B cell (primary cell): ENCODE measurements at regions not wholly inside any gene's neighbourhood (a gene's known extent, or its start where the extent isn't known, plus 50 kb on each side); places are given as distances from the start of the nearest gene placed in this dataset.
"Not testable (repeated sequence)": the region's sequence is repeated elsewhere in the genome, so short reads cannot be mapped to it uniquely, and the experiment has no call there.

Experiments
- ATAC-seq: fragments of 200-7000 bp; cut with Tn5 transposase; one replicate; pipeline ENCODE4 v1.10.0; 2021; ENCODE audit warnings: low read depth, mild to moderate bottlenecking, moderate number of reproducible peaks, moderate library complexity
- CTCF ChIA-PET: fragments of 350-600 bp; sonication (Branson Sonifier 250); formaldehyde crosslinking; loops from one replicate; lab custom pipeline; 2021; ENCODE audit warnings: antibody characterized with exemption, inconsistent platforms; lab: Charles Lee
- POLR2A ChIA-PET: fragments of 350-600 bp; sonication (Branson Sonifier 250); formaldehyde crosslinking; loops from one replicate; lab custom pipeline; 2021; ENCODE audit warnings: antibody characterized with exemption; lab: Charles Lee
- DNase-seq: peaks from one replicate; pipeline ENCODE4 v3.0.0; 2013
- H2AFZ ChIP-seq: 2 replicates; pipeline ENCODE4 v1.6.1; 2012; ENCODE audit warnings: mild to moderate bottlenecking, low read depth, low read length; ENCODE audit not compliant: insufficient read depth, poor library complexity, severe bottlenecking
- H3K27ac ChIP-seq, 2 donors: 1 replicate in 1 of 2; 2 replicates in 1 of 2; pipeline ENCODE4 v1.5.1; 2012 to 2013; ENCODE audit warnings: low read length in 2 of 2, mild to moderate bottlenecking in 2 of 2, moderate library complexity in 1 of 2
- H3K27me3 ChIP-seq, 4 experiments: fragments of 200-600 bp in 1 of 4; sonication (generic) in 1 of 4; replicated peaks in 1 of 4; 1 replicate in 2 of 4; 2 replicates in 2 of 4; pipeline versions ENCODE4 v1.6.1 to v1.7.0; 2013 to 2016; ENCODE audit warnings: low read length in 3 of 4, mild to moderate bottlenecking in 2 of 4, mixed read lengths in 1 of 4, moderate library complexity in 1 of 4; ENCODE audit not compliant: insufficient read depth in 4 of 4, control insufficient read depth in 3 of 4; ENCODE audit errors: control extremely low read depth in 1 of 4
- H3K36me3 ChIP-seq, 2 experiments: replicated peaks in 1 of 2; 1 replicate in 1 of 2; 2 replicates in 1 of 2; pipeline versions ENCODE4 v1.6.1 to v1.7.1; 2013; ENCODE audit warnings: low read length in 1 of 2; ENCODE audit not compliant: insufficient read depth in 2 of 2, control insufficient read depth in 1 of 2; ENCODE audit errors: control extremely low read depth in 1 of 2, extremely low read depth in 1 of 2
- H3K4me1 ChIP-seq, 2 donors: fragments of 200-600 bp in 1 of 2; sonication (generic) in 1 of 2; 1 replicate in 1 of 2; 2 replicates in 1 of 2; pipeline versions ENCODE4 v1.5.1 to v1.6.1; 2013 to 2017; ENCODE audit warnings: low read length in 2 of 2; ENCODE audit not compliant: control insufficient read depth in 2 of 2, insufficient read depth in 2 of 2
- H3K4me2 ChIP-seq: replicated peaks from 2 replicates; pipeline ENCODE3; 2012; ENCODE audit warnings: mild to moderate bottlenecking, low read depth, low read length; ENCODE audit not compliant: poor library complexity, severe bottlenecking
- H3K4me3 ChIP-seq, 5 experiments: fragments of 200-600 bp in 1 of 5; sonication (generic) in 1 of 5; 1 replicate in 3 of 5; 2 replicates in 2 of 5; pipeline versions ENCODE4 v1.5.1 to v1.7.0; 2011 to 2016; ENCODE audit warnings: low read length in 4 of 5, mild to moderate bottlenecking in 4 of 5, low read depth in 2 of 5, control low read depth in 1 of 5, moderate library complexity in 1 of 5; ENCODE audit not compliant: insufficient read depth in 1 of 5; ENCODE audit errors: control extremely low read depth in 1 of 5, extremely low read depth in 1 of 5
- H3K79me2 ChIP-seq: fragments of 200-600 bp; sonication (generic); one replicate; pipeline ENCODE4 v1.6.0; 2016; ENCODE audit warnings: low read length; ENCODE audit not compliant: control insufficient read depth, insufficient read depth
- H3K9ac ChIP-seq: fragments of 200-600 bp; sonication (generic); 2 replicates; pipeline ENCODE4 v1.6.1; 2017; ENCODE audit warnings: mild to moderate bottlenecking, low read length, moderate library complexity
- H3K9me3 ChIP-seq, 3 donors: one replicate each; pipeline versions ENCODE4 v1.6.1 to v1.7.1; 2013; ENCODE audit warnings: low read length in 2 of 3; ENCODE audit not compliant: control insufficient read depth in 2 of 3, insufficient read depth in 1 of 3; ENCODE audit errors: control extremely low read depth in 1 of 3
- H4K20me1 ChIP-seq: 2 replicates; pipeline ENCODE4 v1.6.0; 2012; ENCODE audit warnings: mild to moderate bottlenecking, low read length; ENCODE audit not compliant: insufficient read depth, control insufficient read depth, poor library complexity, severe bottlenecking
- H3K27ac Mint-ChIP-seq: one replicate; pipeline ENCODE4 v1.8.0; 2021; ENCODE audit warnings: mixed read lengths
- H3K27me3 Mint-ChIP-seq: one replicate; pipeline ENCODE4 v1.8.0; 2021; ENCODE audit warnings: mixed read lengths
- H3K4me1 Mint-ChIP-seq: one replicate; pipeline ENCODE4 v1.8.0; 2021; ENCODE audit warnings: mixed read lengths
- H3K4me3 Mint-ChIP-seq: one replicate; pipeline ENCODE4 v1.8.0; 2021; ENCODE audit warnings: mixed read lengths
- H3K9me3 Mint-ChIP-seq: one replicate; pipeline ENCODE4 v1.8.0; 2022; ENCODE audit warnings: mixed read lengths; ENCODE audit not compliant: insufficient read depth
- CTCF ChIP-seq: fragments of 200-600 bp; IDR thresholded peaks from one replicate; pipeline ENCODE4 v1.8.0; 2022; ENCODE audit warnings: antibody characterized with exemption, mild to moderate bottlenecking
- EZH2 ChIP-seq: IDR thresholded peaks from 2 replicates; pipeline ENCODE4 v1.6.1; 2012; ENCODE audit warnings: borderline replicate concordance, low read depth, mild to moderate bottlenecking, moderate library complexity, low read length; ENCODE audit not compliant: insufficient read depth, poor library complexity, severe bottlenecking
- WGBS: methylation state at CpG from one replicate; pipeline ENCODE4 v1.1.5; 2013; ENCODE audit warnings: missing lambda C conversion rate; ENCODE audit not compliant: insufficient coverage; 5-methylcytosine and 5-hydroxymethylcytosine counted together
- intact Hi-C: fragments of 100-400 bp; cut with micrococcal nuclease; formaldehyde crosslinking; loops from one replicate; pipeline ENCODE4 v1.10.0; 2022

- Histone ChIP-seq H3K36me3 (no peaks in the 10 kb centered on the region), H3K4me3 (no peak overlapping the region), H4K20me1 (no peaks in the 10 kb centered on the region), H3K27me3 (peaks cover 0 to 14% (median 3%) of the 10 kb centered on the region in 4 experiments), H3K9ac (no peak overlapping the region), H3K9me3 (peaks cover 0 to 4% (median 0%) of the 10 kb centered on the region in 3 donors), H3K79me2 (no peaks in the 10 kb centered on the region), H3K4me2 (no peak overlapping the region), H3K27ac (no peak overlapping the region), H3K4me1 (peaks cover 0 to 9% of the 10 kb centered on the region in 2 donors), H2AFZ (no peak overlapping the region)
- ATAC-seq (no peak), DNase-seq (no peak)
- no peak for TF ChIP-seq CTCF
- no peak for TF ChIP-seq EZH2
- intact Hi-C loops, result no loop called here
- POLR2A ChIA-PET, result no interaction called here
- H3K9me3 Mint-ChIP-seq, result no peaks in the 10 kb centered on the region
- peaks cover 27% of the 10 kb centered on the region for H3K27me3 Mint-ChIP-seq
- CTCF ChIA-PET, result interaction anchor here (0.8 kb wide), 1 partner anchor 13 kb away, joined by 3 read pairs; no protein-coding TSS in a partner anchor
- no peak overlapping the region for H3K27ac Mint-ChIP-seq
- WGBS, result 93% methylated on average over 17 of the region's 19 CpGs
- H3K4me3 Mint-ChIP-seq, result no peak overlapping the region
- peaks cover 18% of the 10 kb centered on the region for H3K4me1 Mint-ChIP-seq
Measured at GRCh38 chr20:48373555-48373934, 454.3 kb downstream of the PREX1 start.

GRCh38 chr20:48372851-48373554, 454.8 kb downstream of the PREX1 start:
- H3K27me3 Mint-ChIP-seq, result peaks cover 22% of the 10 kb centered on the region
- WGBS, result 91% methylated on average over 24 of the region's 35 CpGs
- not testable (repeated sequence) for H3K4me2 ChIP-seq

More at GRCh38 chr20:48372851-48373554, 454.8 kb downstream of the PREX1 start:
- H3K79me2 ChIP-seq, H3K9me3 Mint-ChIP-seq, DNase-seq, H3K27ac Mint-ChIP-seq, H3K4me1 ChIP-seq, H3K27ac ChIP-seq, CTCF ChIA-PET, intact Hi-C loops, H3K36me3 ChIP-seq, H4K20me1 ChIP-seq, H3K9me3 ChIP-seq, POLR2A ChIA-PET, H2AFZ ChIP-seq, ATAC-seq, H3K4me3 ChIP-seq, H3K9ac ChIP-seq, H3K4me3 Mint-ChIP-seq: not testable (repeated sequence)
- peaks cover 22% of the 10 kb centered on the region for H3K4me1 Mint-ChIP-seq
- H3K27me3 ChIP-seq, result peaks cover 0 to 14% (median 3%) of the 10 kb centered on the region in 4 experiments
